ENCODE measurements at regions not wholly inside any gene's neighbourhood (a gene's known extent, or its start where the extent isn't known, plus 50 kb on each side); places are given as distances from the start of the nearest gene placed in this dataset.
A peak's percentile ranks its signal among the peaks of the same experiment; 100 is the strongest.
"Not testable (repeated sequence)": the region's sequence is repeated elsewhere in the genome, so short reads cannot be mapped to it uniquely, and the experiment has no call there.

DNA sequence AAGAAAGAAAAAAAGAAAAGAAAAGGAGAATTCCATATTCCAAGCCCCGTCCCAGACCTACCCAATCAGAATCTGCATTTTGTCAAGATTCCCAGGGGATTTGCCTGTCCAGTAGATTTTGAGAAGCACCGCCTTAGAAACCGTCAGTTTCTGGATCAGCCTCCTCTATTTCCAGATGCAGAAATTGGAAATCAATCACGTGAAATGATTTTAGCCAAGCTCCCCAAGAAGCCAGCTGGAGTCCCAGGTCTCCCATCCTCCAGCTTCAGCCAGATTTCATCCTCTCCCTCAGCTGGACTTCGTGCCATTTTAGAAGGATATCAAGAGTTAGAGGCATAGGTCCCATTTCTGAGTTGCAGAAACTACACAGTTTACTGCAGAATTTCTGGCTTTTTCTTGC, 629.3 kb downstream of the MID1IP1 start:
- peaks cover 36% of the 10 kb centered on the region for H3K27me3 Mint-ChIP-seq
- H3K27ac Mint-ChIP-seq = no peak overlapping the region

DNA sequence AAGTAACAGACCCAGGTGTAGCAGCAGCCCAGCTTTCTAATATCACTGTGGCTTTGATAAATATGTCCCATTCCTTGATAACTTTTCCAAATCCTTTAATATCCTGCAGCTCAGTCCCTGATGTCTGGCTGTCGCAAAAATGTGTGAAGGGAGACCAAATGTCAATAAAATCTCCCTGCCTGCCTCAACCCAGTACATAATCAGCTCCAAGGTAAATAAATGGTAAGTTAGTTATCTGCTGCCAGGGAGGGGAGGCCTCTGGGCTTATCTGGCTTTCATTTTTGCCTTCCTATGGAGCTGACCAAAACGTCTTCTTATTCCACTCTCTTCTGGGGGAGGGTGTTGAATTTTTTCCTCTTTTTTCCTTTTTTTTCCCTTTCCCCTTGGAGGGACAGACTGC, 630.6 kb downstream of the MID1IP1 start:
- H3K27ac Mint-ChIP-seq = no peak overlapping the region
- H3K4me1 Mint-ChIP-seq (ENCODE audit: low read depth) = peaks cover 48% of the 10 kb centered on the region
- no peak for DNase-seq
- peaks cover 2% of the 10 kb centered on the region for H3K36me3 Mint-ChIP-seq (ENCODE audit: low read depth)
- peaks cover 41% of the 10 kb centered on the region for H3K27me3 Mint-ChIP-seq
- H3K9me3 Mint-ChIP-seq = peaks cover 4% of the 10 kb centered on the region
- H3K4me3 Mint-ChIP-seq = no peak overlapping the region

More for the DNA sequence above, 629.3 kb downstream of the MID1IP1 start:
- Mint-ChIP-seq H3K9me3 (peaks cover 2% of the 10 kb centered on the region), H3K36me3 (ENCODE audit: low read depth) (peaks cover 2% of the 10 kb centered on the region), H3K4me1 (ENCODE audit: low read depth) (peaks cover 59% of the 10 kb centered on the region), H3K4me3 (no peak overlapping the region)
- no peak for DNase-seq

DNA sequence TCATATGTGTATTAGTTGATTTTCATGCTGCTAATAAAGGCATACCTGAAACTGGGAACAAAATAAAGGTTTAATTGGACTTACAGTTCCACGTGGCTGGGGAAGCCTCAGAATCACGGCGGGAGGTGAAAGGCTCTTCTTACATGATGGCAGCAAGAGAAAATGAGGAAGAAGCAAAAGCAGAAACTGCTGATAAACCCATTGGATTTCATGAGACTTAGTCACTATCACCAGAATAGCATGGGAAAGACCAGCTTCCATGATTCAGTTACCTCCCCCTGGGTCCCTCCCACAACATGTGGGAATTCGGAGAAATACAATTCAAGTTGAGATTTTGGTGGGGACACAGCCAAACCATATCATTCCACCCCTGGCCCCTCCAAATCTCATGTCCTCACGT, 633.4 kb downstream of the MID1IP1 start:
- Mint-ChIP-seq H3K4me1 (ENCODE audit: low read depth) (peaks cover 28% of the 10 kb centered on the region), H3K27me3 (peaks cover 44% of the 10 kb centered on the region)
- not testable (repeated sequence) for H3K36me3 Mint-ChIP-seq (ENCODE audit: low read depth); DNase-seq; H3K4me3 Mint-ChIP-seq; H3K9me3 Mint-ChIP-seq; H3K27ac Mint-ChIP-seq

DNA sequence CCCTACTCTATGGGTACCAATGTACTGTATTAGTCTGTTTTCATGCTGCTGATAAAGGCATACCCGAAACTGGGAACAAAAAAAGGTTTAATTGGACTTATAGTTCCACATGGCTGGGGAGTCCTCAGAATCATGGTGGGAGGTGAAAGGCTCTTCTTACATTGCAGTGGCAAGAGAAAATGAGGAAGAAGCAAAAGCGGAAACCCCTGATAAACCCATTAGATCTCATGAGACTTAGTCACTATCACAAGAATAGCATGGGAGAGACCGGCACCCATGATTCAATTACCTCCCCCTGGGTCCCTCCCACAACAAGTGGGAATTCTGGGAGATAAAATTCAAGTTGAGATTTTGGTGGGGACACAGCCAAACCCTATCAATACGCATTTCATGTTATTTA, 635.3 kb downstream of the MID1IP1 start:
- H3K4me1 Mint-ChIP-seq (ENCODE audit: low read depth) = peaks cover 43% of the 10 kb centered on the region
- H3K9me3 Mint-ChIP-seq; H3K36me3 Mint-ChIP-seq (ENCODE audit: low read depth); H3K27ac Mint-ChIP-seq; DNase-seq; H3K4me3 Mint-ChIP-seq: not testable (repeated sequence)
- H3K27me3 Mint-ChIP-seq = peaks cover 49% of the 10 kb centered on the region

DNA sequence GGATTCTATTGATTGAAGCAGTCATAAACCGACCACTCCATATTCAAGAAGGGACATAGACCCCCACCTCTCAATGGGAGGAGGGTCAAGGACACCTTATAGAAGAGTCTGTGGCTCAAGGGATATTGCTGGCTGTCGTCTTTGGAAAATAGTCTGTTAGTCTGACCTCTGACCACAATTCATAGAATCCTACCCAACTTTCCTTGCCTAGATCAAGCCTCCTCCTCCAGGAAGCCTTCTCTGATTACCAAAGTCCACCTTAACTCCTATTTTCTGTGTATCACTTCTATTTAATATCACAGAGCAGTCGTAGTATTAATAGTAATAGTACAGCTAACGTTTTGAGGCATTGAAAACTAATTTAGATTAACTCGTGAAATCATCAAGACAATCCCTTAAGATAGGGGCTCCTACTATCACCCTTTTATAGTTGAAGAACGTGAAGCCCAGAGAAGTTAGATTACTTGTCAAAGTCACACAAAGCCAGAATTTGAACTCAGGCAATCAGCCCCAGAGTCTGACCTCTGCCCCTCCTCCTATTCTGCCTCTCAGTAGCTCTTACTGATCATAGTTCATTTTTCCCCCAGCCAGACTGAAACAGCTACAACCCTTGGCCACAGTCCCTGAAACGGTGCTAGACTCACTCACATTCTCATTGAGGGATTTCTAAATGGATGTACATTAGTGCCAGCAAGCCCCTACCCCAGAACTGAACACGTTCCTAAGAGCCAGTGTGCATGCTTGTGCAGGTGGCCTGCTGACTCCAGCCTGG, 636.6 kb downstream of the MID1IP1 start:
- Mint-ChIP-seq H3K4me1 (ENCODE audit: low read depth) (peaks cover 48% of the 10 kb centered on the region), H3K4me3 (no peak overlapping the region), H3K9me3 (peaks cover 4% of the 10 kb centered on the region), H3K36me3 (ENCODE audit: low read depth) (peaks cover 2% of the 10 kb centered on the region), H3K27me3 (peaks cover 44% of the 10 kb centered on the region), H3K27ac (no peak overlapping the region)
- DNase-seq = no peak

DNA sequence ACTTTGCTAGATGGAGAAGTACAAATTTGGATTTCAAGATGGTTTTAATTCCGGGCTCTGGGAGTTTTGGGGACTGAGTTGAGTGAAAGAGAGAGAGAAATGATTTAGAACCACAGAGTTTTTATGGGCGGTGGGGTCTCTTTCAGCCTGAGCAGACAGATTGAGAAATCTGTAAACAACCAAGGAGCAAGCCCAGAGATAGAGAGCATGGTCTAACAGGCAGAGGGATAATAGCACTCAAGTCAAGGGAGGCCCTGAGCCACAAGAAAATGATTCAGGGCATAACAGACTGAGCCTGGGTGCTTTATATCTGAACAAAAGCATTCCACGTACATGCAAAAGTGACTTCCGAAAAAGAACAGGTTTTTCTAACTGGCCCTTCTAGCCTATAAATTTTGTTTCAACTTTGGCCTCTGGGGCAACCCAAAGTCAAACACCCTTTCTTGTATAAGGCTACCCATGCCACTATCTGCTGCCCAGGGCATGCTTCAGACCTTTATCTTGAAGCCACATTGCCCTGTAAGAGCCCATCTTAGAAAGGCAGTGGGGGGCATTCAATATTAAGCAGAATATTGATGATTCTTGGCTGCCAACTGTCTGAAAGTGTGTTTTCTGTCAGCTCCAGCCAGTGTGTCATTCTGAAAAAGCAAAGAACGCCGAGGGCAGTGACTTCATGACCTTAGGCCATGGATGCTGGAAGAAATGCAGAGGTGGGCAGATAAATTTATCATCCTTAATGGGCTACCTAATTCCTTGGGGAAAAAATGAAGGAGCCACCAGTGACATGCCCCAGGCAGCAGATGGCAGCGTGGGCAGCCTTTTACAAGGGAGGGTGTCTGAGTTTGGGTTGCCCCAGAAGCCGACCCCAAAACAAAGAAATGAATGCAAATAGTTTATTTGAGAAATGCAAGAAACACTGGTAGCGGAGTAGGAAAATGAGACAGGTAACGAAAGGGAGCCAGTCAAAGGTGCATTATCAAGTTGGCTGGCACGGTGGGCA, 637.6 kb downstream of the MID1IP1 start:
- Mint-ChIP-seq H3K9me3 (peaks cover 6% of the 10 kb centered on the region), H3K36me3 (ENCODE audit: low read depth) (no peaks in the 10 kb centered on the region), H3K4me3 (no peak overlapping the region), H3K27me3 (peaks cover 35% of the 10 kb centered on the region), H3K4me1 (ENCODE audit: low read depth) (peaks cover 39% of the 10 kb centered on the region), H3K27ac (no peak overlapping the region)
- DNase-seq = no peak

DNA sequence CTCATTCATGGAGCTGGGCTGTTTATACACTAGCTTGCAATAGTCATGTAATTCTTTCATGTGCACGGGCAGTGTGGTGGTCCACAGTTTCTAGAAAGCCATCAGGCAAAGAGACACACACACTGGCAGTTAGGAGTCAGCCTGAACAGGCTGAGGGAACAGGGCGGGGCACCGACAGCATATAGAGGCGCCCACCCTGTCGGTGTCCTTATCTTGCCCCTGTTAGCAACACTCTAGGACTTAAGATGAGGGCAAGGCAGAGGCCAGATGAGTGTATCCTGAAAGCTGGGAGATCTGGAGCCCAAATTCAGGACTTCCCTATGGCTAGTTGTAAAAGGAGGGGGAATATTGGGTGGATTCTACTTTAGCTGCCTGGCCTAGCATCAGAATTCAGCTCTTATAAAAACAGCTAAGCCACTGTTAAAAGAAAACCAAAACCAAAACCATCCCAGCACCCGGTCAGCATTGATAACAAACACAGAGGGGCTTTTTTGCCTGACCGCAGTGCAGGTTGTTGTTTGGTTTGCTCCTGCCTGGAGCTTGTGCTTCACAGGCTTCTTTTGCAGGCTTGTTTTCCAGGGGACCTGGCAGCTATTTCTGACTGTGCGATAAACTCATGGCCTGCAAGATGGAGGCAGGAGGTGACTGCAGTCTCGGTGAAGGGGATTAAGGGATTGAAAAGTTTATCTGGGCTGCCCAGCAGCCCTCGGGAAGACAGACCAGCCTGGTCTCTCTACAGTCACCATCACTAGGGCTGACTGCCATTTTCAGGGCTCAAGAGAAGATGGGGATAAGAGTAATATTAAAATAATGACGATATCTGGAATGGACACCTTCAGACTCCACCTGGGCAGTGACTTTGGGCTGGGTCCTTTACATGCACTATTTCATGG, 638.9 kb downstream of the MID1IP1 start:
- peak overlapping the region; percentile 49 for H3K4me3 Mint-ChIP-seq
- peaks cover 35% of the 10 kb centered on the region for H3K4me1 Mint-ChIP-seq (ENCODE audit: low read depth)
- H3K27me3 Mint-ChIP-seq = peaks cover 26% of the 10 kb centered on the region
- H3K27ac Mint-ChIP-seq = peak overlapping the region; percentile 91
- H3K36me3 Mint-ChIP-seq (ENCODE audit: low read depth) = no peaks in the 10 kb centered on the region
- H3K9me3 Mint-ChIP-seq = peaks cover 8% of the 10 kb centered on the region
- DNase-seq = no peak

DNA sequence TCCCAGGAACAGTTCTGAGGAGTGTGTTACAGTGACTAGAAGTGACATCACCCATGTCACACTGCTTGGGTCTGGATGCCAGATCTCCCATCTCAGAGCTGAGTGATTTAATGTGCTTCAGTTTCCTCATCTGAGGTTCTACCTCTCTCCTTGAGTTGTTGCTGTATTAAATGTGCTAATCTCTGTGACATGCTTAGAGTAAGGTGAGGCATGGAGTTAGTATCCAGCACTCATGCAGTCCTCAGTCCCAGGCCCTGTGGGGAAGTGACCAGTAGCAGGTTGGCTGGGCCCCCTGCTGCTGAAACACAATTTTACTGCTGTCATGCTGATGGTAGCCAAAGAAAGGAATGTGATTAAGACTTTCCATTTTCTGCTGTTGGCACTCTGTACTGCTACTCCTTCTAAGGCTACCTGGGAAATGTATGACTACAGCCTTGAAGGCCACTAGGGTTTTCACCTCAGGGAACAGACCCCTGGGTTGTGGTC, 639.6 kb downstream of the MID1IP1 start:
- Mint-ChIP-seq H3K27ac (peak overlapping the region; percentile 91), H3K4me1 (ENCODE audit: low read depth) (peaks cover 39% of the 10 kb centered on the region), H3K36me3 (ENCODE audit: low read depth) (no peaks in the 10 kb centered on the region), H3K4me3 (peak overlapping the region; percentile 49), H3K9me3 (peaks cover 8% of the 10 kb centered on the region), H3K27me3 (peaks cover 31% of the 10 kb centered on the region)
- no peak for DNase-seq

DNA sequence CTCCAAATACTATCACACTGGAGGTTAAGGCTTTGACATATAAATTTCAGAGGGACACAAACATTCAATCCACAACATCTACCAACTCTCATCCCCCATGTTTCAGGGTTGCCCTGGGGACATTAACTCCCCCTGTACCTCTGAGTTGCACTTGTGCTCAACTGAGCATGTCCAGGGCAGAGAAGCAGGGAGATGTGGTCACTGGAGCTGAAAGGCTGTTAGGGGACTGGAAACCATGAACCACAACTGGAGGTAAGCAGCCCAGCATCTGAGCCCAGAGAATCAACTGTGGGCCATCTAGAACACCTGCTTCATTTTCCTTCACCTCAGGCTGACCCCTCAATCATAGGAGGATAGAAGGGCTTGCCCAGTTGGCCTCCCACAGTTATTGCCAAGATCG, 641.1 kb downstream of the MID1IP1 start:
- DNase-seq = no peak
- H3K9me3 Mint-ChIP-seq = peaks cover 5% of the 10 kb centered on the region
- H3K36me3 Mint-ChIP-seq (ENCODE audit: low read depth) = no peaks in the 10 kb centered on the region
- H3K4me3 Mint-ChIP-seq = no peak overlapping the region
- peaks cover 37% of the 10 kb centered on the region for H3K4me1 Mint-ChIP-seq (ENCODE audit: low read depth)
- peaks cover 31% of the 10 kb centered on the region for H3K27me3 Mint-ChIP-seq
- no peak overlapping the region for H3K27ac Mint-ChIP-seq

DNA sequence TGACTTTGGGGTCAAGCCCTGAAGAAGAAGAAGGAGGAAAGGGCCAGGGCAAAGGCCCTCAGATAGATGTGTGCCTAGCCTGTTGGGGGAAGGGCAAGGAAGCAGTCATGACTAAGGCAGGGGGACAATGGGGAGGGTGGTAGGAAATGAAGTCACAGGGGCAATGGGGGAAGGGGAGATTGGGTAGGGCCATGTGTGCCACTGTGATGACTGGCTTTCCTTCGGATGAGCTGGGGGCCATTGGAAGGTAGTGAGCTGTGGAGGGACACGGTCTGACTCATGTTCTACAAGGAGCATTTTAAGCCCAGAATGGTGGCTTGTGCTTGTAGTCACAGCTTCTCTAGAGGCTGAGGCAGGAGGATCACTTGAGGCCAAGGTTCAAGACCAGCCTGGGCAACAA, 642.0 kb downstream of the MID1IP1 start:
- peaks cover 5% of the 10 kb centered on the region for H3K9me3 Mint-ChIP-seq
- peaks cover 34% of the 10 kb centered on the region for H3K27me3 Mint-ChIP-seq
- no peak overlapping the region for H3K27ac Mint-ChIP-seq
- DNase-seq = no peak
- no peaks in the 10 kb centered on the region for H3K36me3 Mint-ChIP-seq (ENCODE audit: low read depth)
- H3K4me3 Mint-ChIP-seq = no peak overlapping the region
- H3K4me1 Mint-ChIP-seq (ENCODE audit: low read depth) = peaks cover 39% of the 10 kb centered on the region

DNA sequence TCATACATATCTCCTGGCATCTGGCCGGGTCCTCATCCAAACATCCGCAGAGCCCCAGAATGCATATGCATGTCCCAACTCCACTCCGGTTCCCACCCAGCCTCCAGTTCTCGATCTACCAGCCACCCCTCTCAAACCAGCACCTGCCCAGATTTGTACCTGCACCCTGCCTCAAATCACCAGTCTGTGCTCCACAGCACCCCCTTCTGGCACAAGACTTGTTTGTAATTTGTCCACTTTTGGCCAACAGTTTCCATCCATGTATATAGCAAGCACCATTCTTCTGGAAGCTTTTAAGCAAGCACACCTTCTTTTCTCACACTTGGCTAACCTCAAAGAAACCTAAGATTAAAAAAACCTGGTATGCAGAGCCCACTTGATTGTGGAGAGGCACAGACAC, 644.1 kb downstream of the MID1IP1 start:
- Mint-ChIP-seq H3K4me1 (ENCODE audit: low read depth) (peaks cover 44% of the 10 kb centered on the region), H3K27ac (no peak overlapping the region), H3K9me3 (peaks cover 5% of the 10 kb centered on the region), H3K36me3 (ENCODE audit: low read depth) (no peaks in the 10 kb centered on the region), H3K4me3 (no peak overlapping the region), H3K27me3 (peaks cover 32% of the 10 kb centered on the region)
- DNase-seq = peak; percentile 63

DNA sequence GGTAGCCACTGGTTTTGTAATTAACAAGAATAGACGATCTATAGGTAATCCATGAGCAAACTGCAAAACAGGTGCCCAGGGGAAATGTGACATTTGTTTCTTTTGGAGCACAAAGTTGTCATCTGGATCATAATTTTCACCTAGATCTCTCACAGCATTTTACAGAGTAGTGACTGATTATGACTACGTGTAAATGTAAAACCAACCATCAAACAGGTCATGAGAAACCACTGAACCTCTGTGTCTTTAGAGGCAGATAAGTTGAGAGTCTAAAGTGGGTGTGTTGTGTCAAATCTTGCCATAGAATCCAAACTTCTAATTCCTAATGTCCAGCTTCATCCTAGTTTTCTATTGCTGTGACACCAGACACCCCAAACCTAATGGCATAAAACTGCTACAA, 648.1 kb downstream of the MID1IP1 start:
- H3K4me3 Mint-ChIP-seq = no peak overlapping the region
- no peaks in the 10 kb centered on the region for H3K36me3 Mint-ChIP-seq (ENCODE audit: low read depth)
- H3K27me3 Mint-ChIP-seq = peaks cover 38% of the 10 kb centered on the region
- DNase-seq = no peak
- no peaks in the 10 kb centered on the region for H3K9me3 Mint-ChIP-seq
- H3K4me1 Mint-ChIP-seq (ENCODE audit: low read depth) = peaks cover 27% of the 10 kb centered on the region
- H3K27ac Mint-ChIP-seq = no peak overlapping the region

DNA sequence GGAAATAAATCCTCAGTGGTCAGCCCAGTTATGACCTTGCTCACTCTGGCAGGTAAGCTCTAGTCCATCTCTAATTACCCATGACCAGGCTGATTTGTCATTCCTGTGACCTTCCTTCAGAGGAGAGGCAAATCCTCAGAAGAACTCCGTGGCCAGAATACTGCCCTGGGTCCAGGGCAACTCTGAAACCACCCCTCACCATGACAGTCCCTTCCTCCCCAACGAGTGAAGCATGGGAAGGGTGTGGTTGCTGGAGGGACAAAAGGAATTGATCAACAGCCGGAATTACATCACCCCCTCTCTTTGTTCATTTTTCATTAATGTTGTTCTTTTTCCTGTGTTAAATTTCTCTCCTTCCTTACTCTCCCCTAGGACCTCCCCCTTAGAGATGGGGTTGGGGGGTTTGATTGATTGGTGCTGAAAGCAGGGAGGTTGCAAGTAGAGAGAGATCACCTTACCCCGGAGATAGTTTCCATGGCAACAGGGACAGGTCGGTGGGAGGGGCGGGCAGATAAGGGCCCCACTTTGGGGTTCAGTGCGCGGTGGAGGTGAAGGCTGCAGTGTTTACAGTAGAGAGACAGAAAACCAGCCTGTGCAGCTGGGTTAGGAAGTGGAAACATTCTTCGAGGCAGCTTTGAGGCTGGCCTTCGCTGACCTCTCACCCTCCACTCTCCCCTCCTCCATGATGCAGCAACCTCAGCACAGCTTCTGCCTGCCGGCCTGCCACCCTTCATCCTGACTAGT, 647.4 kb downstream of the BCOR start:
- peaks cover 35% of the 10 kb centered on the region for H3K27me3 Mint-ChIP-seq
- H3K36me3 Mint-ChIP-seq (ENCODE audit: low read depth) = no peaks in the 10 kb centered on the region
- no peak for DNase-seq
- no peaks in the 10 kb centered on the region for H3K9me3 Mint-ChIP-seq
- H3K4me3 Mint-ChIP-seq = no peak overlapping the region
- no peak overlapping the region for H3K27ac Mint-ChIP-seq
- H3K4me1 Mint-ChIP-seq (ENCODE audit: low read depth) = peaks cover 24% of the 10 kb centered on the region
